ENCODE measurements at regions not wholly inside any gene's neighbourhood (a gene's known extent, or its start where the extent isn't known, plus 50 kb on each side); places are given as distances from the start of the nearest gene placed in this dataset.

DNA sequence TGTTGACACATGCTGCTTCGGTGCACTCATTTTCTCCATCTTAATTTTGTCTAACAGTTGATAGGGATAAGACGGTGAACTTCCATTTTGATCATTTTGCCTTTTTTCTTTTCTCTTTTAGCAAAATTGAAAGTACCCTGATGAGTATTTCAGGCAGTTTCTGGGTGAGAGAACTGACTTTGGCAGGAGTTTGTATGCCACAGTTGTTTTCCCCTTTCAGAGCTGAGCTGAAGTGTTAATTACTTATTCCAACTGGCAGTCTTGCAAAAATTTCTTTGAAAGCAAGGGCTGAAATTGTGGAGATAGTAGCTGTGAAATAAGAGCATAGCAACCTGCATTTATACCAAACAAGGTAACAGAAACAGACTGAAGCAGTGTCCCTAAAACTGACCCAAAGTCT lies 180.2 kb downstream of the SLITRK5 start:
- dilution Hi-C loops (cut with HindIII; ENCODE audit: low sequenced_read_pairs, unreplicated experiment) = no loop called here
- TF ChIP-seq RAD21 (IDR thresholded peaks at IDR 0.05; ENCODE audit: low read length) (no peak), SMC3 (IDR thresholded peaks at IDR 0.05; ENCODE audit: low read depth, low read length) (no peak), MXI1 (IDR thresholded peaks at IDR 0.05; ENCODE audit: borderline replicate concordance, low read depth, low read length) (no peak), RFX5 (IDR thresholded peaks at IDR 0.05; ENCODE audit: low read depth, low read length) (no peak), MAZ (IDR thresholded peaks at IDR 0.05; ENCODE audit: borderline replicate concordance, low read depth, low read length) (no peak), RCOR1 (IDR thresholded peaks at IDR 0.05; ENCODE audit: insufficient replicate concordance, low read length) (no peak), FOS (IDR thresholded peaks at IDR 0.05; ENCODE audit: low read depth, low read length) (no peak), NFE2L2 (IDR thresholded peaks at IDR 0.05; ENCODE audit: low read depth, low read length) (no peak), CHD1 (IDR thresholded peaks at IDR 0.05; ENCODE audit: low read depth, low read length) (no peak), MAFK (IDR thresholded peaks at IDR 0.05; ENCODE audit: low read depth, low read length) (no peak), POLR2A (IDR thresholded peaks at IDR 0.05; ENCODE audit: low read depth, low read length) (no peak), CEBPB (IDR thresholded peaks at IDR 0.05; ENCODE audit: low read depth, low read length) (no peak), BHLHE40 (IDR thresholded peaks at IDR 0.05; ENCODE audit: low read depth, low read length) (no peak)
- TF ChIP-seq, protein P1, sequence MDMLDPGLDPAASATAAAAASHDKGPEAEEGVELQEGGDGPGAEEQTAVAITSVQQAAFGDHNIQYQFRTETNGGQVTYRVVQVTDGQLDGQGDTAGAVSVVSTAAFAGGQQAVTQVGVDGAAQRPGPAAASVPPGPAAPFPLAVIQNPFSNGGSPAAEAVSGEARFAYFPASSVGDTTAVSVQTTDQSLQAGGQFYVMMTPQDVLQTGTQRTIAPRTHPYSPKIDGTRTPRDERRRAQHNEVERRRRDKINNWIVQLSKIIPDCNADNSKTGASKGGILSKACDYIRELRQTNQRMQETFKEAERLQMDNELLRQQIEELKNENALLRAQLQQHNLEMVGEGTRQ (IDR thresholded peaks at IDR 0.05; ENCODE audit: low read depth, low read length) = no peak
- TF ChIP-seq, protein P2, sequence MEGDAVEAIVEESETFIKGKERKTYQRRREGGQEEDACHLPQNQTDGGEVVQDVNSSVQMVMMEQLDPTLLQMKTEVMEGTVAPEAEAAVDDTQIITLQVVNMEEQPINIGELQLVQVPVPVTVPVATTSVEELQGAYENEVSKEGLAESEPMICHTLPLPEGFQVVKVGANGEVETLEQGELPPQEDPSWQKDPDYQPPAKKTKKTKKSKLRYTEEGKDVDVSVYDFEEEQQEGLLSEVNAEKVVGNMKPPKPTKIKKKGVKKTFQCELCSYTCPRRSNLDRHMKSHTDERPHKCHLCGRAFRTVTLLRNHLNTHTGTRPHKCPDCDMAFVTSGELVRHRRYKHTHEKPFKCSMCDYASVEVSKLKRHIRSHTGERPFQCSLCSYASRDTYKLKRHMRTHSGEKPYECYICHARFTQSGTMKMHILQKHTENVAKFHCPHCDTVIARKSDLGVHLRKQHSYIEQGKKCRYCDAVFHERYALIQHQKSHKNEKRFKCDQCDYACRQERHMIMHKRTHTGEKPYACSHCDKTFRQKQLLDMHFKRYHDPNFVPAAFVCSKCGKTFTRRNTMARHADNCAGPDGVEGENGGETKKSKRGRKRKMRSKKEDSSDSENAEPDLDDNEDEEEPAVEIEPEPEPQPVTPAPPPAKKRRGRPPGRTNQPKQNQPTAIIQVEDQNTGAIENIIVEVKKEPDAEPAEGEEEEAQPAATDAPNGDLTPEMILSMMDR (conservative IDR thresholded peaks at IDR 0.05; ENCODE audit: low read depth, low read length) = no peak
- TF ChIP-seq, protein P3, sequence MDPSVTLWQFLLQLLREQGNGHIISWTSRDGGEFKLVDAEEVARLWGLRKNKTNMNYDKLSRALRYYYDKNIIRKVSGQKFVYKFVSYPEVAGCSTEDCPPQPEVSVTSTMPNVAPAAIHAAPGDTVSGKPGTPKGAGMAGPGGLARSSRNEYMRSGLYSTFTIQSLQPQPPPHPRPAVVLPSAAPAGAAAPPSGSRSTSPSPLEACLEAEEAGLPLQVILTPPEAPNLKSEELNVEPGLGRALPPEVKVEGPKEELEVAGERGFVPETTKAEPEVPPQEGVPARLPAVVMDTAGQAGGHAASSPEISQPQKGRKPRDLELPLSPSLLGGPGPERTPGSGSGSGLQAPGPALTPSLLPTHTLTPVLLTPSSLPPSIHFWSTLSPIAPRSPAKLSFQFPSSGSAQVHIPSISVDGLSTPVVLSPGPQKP (IDR thresholded peaks at IDR 0.05; ENCODE audit: borderline replicate concordance, low read depth, low read length) = no peak
- BruUV-seq (replicated peaks) = no TSS peak
- H3K27me3 ChIP-seq (ENCODE audit: control insufficient read depth, insufficient read depth, low read length) = no peaks in the 10 kb centered on the region
- H4K8ac ChIP-seq (ENCODE audit: low read depth in 2 of 2, low read length in 2 of 2) = no peak overlapping the region
- no peak overlapping the region for H2BK15ac ChIP-seq (ENCODE audit: low read depth, low read length)
- no peak overlapping the region for H2AK5ac ChIP-seq (ENCODE audit: low read depth, low read length)
- DNase-seq = no peak
- no peak overlapping the region for H4K5ac ChIP-seq (ENCODE audit: low read depth, low read length)
- no peak overlapping the region for H3K56ac ChIP-seq (ENCODE audit: extremely low read depth, insufficient read depth, low read length)
- ChIA-PET CTCF (no interaction called here), POLR2A (ENCODE audit: unreplicated experiment) (no interaction called here)
- H3K23ac ChIP-seq (ENCODE audit: low read depth, low read length) = no peak overlapping the region
- peaks cover 2% of the 10 kb centered on the region; the same call in 1 of the 2 replicates for H3K9me3 ChIP-seq (ENCODE audit: control insufficient read depth, insufficient read depth, low read length)
- no peak overlapping the region for H3K4ac ChIP-seq (ENCODE audit: low read depth, low read length)
- no peak overlapping the region for H3K27ac ChIP-seq (ENCODE audit: insufficient read depth, low read length)
- intact Hi-C loops (cut with micrococcal nuclease) = no loop called here
- H3K9me1 ChIP-seq (ENCODE audit: insufficient read depth, low read length) = no peaks in the 10 kb centered on the region
- WGBS, 2 experiments (ENCODE audit: extremely low coverage in 2 of 2, insufficient read length in 1 of 2) = no CpG with 5 or more reads among the region's 2 CpGs
- no peaks in the 10 kb centered on the region for H4K20me1 ChIP-seq (ENCODE audit: insufficient read depth, low read length)
- H2AK9ac ChIP-seq (replicated peaks; ENCODE audit: low read depth, low read length, poor library complexity) = no peak overlapping the region
- H4K91ac ChIP-seq (ENCODE audit: insufficient read depth, low read depth, low read length) = no peak overlapping the region
- no peaks in the 10 kb centered on the region for H3K4me1 ChIP-seq (ENCODE audit: control insufficient read depth, insufficient read depth, low read length)
- no peak overlapping the region for H3K4me2 ChIP-seq (ENCODE audit: low read depth, low read length)
- no peak overlapping the region for H2BK5ac ChIP-seq (ENCODE audit: low read depth, low read length, poor library complexity, severe bottlenecking)
- no peak overlapping the region for H3K4me3 ChIP-seq (ENCODE audit: insufficient read depth, low read depth, low read length)
- H3K14ac ChIP-seq (replicated peaks; ENCODE audit: low read depth, low read length) = no peak overlapping the region
- no peaks in the 10 kb centered on the region for H3K36me3 ChIP-seq (ENCODE audit: control insufficient read depth, insufficient read depth, low read length)
- H2AFZ ChIP-seq (replicated peaks; ENCODE audit: low read length, poor library complexity) = no peak overlapping the region
- H3K18ac ChIP-seq (ENCODE audit: low read depth, low read length) = no peak overlapping the region
- no peak overlapping the region for H2BK120ac ChIP-seq (ENCODE audit: low read depth, low read length)
- H3K9ac ChIP-seq (ENCODE audit: low read depth, low read length) = no peak overlapping the region
- in situ Hi-C loops (cut with MboI; ENCODE audit: low sequenced_read_pairs) = no loop called here
- ATAC-seq (ENCODE audit: low read depth) = no peak
- no peaks in the 10 kb centered on the region for H3K79me1 ChIP-seq (ENCODE audit: low read depth in 1 of 2, low read length in 2 of 2)
- no peak overlapping the region for H2BK20ac ChIP-seq (ENCODE audit: low read depth, low read length)

Data from IMR-90 (cell line).